ENCODE measurements at regions not wholly inside any gene's neighbourhood (a gene's known extent, or its start where the extent isn't known, plus 50 kb on each side); places are given as distances from the start of the nearest gene placed in this dataset.

DNA sequence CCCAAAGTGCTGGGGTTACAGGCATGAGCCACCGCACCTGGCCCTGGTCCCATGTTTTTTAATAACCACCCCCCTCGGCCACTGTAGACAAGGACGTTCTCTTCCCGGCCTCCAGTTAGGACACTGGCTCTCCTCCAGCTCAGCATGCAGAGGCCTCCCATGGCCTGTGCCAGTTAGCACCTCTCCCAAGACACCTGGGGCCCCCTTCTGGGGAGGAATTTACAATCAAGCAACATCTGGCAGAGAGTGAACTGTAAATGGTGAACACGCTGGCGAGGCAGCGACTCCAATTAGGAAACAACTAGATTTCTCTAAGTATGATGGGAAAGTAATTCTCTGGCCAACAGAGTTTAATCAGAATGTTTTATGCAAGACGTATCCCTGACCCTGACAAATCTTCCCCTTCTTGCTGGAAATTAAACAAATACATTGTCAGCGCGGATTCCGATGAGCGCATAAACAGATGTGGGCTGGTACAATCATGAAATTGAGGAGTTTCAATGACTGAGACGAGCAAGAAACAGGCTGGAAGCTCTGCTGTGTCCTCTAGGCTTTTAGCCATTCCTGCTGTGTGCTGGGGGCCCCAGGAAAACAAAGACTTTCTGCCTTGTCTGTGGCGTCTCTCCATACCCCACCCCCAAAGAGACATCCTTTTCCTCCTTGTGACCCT, 61.7 kb upstream of the DLK1 start:
- TF ChIP-seq, protein P1, sequence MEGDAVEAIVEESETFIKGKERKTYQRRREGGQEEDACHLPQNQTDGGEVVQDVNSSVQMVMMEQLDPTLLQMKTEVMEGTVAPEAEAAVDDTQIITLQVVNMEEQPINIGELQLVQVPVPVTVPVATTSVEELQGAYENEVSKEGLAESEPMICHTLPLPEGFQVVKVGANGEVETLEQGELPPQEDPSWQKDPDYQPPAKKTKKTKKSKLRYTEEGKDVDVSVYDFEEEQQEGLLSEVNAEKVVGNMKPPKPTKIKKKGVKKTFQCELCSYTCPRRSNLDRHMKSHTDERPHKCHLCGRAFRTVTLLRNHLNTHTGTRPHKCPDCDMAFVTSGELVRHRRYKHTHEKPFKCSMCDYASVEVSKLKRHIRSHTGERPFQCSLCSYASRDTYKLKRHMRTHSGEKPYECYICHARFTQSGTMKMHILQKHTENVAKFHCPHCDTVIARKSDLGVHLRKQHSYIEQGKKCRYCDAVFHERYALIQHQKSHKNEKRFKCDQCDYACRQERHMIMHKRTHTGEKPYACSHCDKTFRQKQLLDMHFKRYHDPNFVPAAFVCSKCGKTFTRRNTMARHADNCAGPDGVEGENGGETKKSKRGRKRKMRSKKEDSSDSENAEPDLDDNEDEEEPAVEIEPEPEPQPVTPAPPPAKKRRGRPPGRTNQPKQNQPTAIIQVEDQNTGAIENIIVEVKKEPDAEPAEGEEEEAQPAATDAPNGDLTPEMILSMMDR (IDR thresholded peaks at IDR 0.05) = no peak
- Histone ChIP-seq H3K27ac (no peak overlapping the region), H3K4me1 (no peaks in the 10 kb centered on the region)

DNA sequence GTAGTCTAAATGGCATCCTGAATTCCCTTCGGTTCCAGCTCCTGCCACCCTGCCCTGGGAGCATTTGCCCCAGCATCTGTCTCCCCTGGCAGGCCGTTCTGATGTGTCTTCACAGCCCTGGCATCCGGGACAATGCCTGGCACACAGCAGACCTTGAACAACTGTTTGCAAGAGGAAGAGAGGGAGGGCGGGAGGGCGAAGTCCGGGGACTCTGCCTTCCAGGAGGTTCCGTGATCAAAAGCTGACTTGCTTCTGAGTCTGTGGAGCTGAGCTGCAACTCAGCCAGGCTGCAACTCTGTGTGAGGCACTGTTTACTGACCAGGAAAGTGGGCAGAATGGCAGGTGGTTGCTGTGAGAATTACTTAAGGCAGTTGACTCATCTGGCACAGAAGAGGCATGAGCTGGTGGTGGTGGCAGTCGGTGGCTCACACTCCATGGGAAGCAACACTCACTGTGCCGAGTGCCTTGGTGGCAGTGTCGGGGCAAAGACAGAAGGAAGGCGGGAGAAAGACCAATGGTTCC, 61.1 kb upstream of the DLK1 start:
- H3K27ac ChIP-seq = no peak overlapping the region
- no peaks in the 10 kb centered on the region for H3K79me2 ChIP-seq
- H3K9ac ChIP-seq = no peak overlapping the region
- H3K36me3 ChIP-seq (ENCODE audit: control insufficient read depth, insufficient read depth, low read length) = no peaks in the 10 kb centered on the region
- H3K4me3 ChIP-seq (ENCODE audit: low read depth, low read length) = no peak overlapping the region
- H2AFZ ChIP-seq = no peak overlapping the region
- no peaks in the 10 kb centered on the region for H3K4me1 ChIP-seq
- TF ChIP-seq, protein P1 (IDR thresholded peaks at IDR 0.05) = no peak
- no peak overlapping the region for H3K4me2 ChIP-seq (ENCODE audit: low read length)
- no peaks in the 10 kb centered on the region for H3K9me3 ChIP-seq (ENCODE audit: control insufficient read depth, low read length)
- no peaks in the 10 kb centered on the region for H3K27me3 ChIP-seq (ENCODE audit: control insufficient read depth, insufficient read depth, low read length)

More for the DNA sequence above, 61.7 kb upstream of the DLK1 start:
- no peaks in the 10 kb centered on the region for H3K36me3 ChIP-seq (ENCODE audit: control insufficient read depth, insufficient read depth, low read length)
- H3K27me3 ChIP-seq (ENCODE audit: control insufficient read depth, insufficient read depth, low read length) = no peaks in the 10 kb centered on the region
- H3K9ac ChIP-seq = no peak overlapping the region
- H3K9me3 ChIP-seq (ENCODE audit: control insufficient read depth, low read length) = no peaks in the 10 kb centered on the region
- no peak overlapping the region for H2AFZ ChIP-seq
- no peaks in the 10 kb centered on the region for H3K79me2 ChIP-seq
- no peak overlapping the region for H3K4me3 ChIP-seq (ENCODE audit: low read depth, low read length)
- no peak overlapping the region for H3K4me2 ChIP-seq (ENCODE audit: low read length)

DNA sequence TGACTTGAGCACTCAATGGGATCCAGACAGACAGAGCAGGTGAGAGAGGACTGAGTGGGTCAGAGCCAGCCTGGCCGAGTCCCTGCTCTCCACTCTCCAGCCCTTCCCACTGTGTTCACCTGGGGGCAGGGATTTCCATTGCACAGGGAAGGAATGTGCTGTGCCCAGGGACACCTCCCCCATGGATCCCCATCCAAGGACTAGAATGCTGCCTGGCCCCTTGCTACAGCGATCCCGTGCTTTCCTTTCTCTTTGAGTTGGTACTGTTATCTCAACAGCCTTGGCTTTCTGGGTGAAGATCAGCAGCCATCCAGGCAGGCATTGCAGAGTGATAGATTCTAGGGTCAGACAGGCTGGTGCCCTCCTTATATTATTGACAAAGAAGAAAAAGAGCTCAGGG, 60.3 kb upstream of the DLK1 start:
- Histone ChIP-seq H3K9ac (no peak overlapping the region), H3K36me3 (ENCODE audit: control insufficient read depth, insufficient read depth, low read length) (no peaks in the 10 kb centered on the region), H2AFZ (no peak overlapping the region), H3K9me3 (ENCODE audit: control insufficient read depth, low read length) (no peaks in the 10 kb centered on the region), H3K27me3 (ENCODE audit: control insufficient read depth, insufficient read depth, low read length) (no peaks in the 10 kb centered on the region), H3K4me3 (ENCODE audit: low read depth, low read length) (no peak overlapping the region), H3K27ac (no peak overlapping the region), H3K79me2 (no peaks in the 10 kb centered on the region), H3K4me1 (no peaks in the 10 kb centered on the region), H3K4me2 (ENCODE audit: low read length) (no peak overlapping the region)
- TF ChIP-seq, protein P1 (IDR thresholded peaks at IDR 0.05) = no peak

DNA sequence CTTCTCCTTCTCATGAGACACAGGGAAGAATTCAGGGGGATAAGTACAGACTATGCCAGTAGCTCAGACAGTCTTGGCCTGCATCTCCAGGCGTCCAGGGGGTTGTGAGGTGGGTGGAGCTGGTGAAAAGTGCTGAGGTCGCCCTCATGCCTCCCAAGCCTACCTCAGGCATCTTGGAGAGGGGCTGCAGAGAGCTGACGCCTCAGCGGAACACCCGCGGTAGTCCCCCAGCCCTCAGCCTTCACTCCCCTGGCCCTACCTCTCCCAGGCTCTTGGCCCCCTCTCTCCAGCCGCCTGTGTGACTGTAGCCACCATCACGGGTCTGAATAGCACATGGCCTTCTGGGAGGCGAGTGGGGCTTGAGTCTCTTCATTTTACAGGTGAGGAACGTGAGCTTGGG, 59.8 kb upstream of the DLK1 start:
- H3K4me3 ChIP-seq (ENCODE audit: low read depth, low read length) = no peak overlapping the region
- H3K9me3 ChIP-seq (ENCODE audit: control insufficient read depth, low read length) = no peaks in the 10 kb centered on the region
- H3K27ac ChIP-seq = no peak overlapping the region
- no peak overlapping the region for H3K9ac ChIP-seq
- no peak overlapping the region for H3K4me2 ChIP-seq (ENCODE audit: low read length)
- H3K36me3 ChIP-seq (ENCODE audit: control insufficient read depth, insufficient read depth, low read length) = no peaks in the 10 kb centered on the region
- H3K79me2 ChIP-seq = no peaks in the 10 kb centered on the region
- TF ChIP-seq, protein P1 (IDR thresholded peaks at IDR 0.05) = no peak
- H3K27me3 ChIP-seq (ENCODE audit: control insufficient read depth, insufficient read depth, low read length) = no peaks in the 10 kb centered on the region
- no peak overlapping the region for H2AFZ ChIP-seq
- H3K4me1 ChIP-seq = no peaks in the 10 kb centered on the region

DNA sequence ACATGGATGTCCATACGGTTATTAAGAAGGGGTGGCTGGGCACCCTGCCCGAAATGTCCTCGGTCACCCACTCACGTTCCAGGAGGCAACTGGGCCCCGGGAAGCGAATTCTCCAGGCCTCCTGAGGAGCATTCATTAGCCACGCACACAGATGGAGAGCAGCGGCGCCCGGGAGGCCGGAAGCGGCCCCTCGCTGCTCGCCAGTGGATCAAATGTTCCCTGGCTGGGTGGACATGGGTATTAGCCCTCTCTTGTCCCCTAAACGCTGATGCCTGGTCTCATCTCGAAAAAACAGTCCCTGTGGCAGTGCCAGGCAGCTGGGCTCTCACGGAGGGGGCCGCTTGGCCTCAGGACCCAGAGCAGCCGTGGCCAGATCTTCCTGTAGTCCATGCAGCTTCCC, 59.0 kb upstream of the DLK1 start:
- H3K4me1 ChIP-seq = no peaks in the 10 kb centered on the region
- TF ChIP-seq, protein P1 (IDR thresholded peaks at IDR 0.05) = no peak

More for the DNA sequence above, 59.0 kb upstream of the DLK1 start:
- Histone ChIP-seq H3K9me3 (ENCODE audit: control insufficient read depth, low read length) (no peaks in the 10 kb centered on the region), H3K4me3 (ENCODE audit: low read depth, low read length) (no peak overlapping the region), H3K9ac (no peak overlapping the region), H2AFZ (no peak overlapping the region), H3K27ac (no peak overlapping the region), H3K27me3 (ENCODE audit: control insufficient read depth, insufficient read depth, low read length) (no peaks in the 10 kb centered on the region), H3K79me2 (no peaks in the 10 kb centered on the region), H3K36me3 (ENCODE audit: control insufficient read depth, insufficient read depth, low read length) (no peaks in the 10 kb centered on the region), H3K4me2 (ENCODE audit: low read length) (no peak overlapping the region)

Data from parathyroid adenoma (tissue), 2 donors.